ENCODE measurements at regions not wholly inside any gene's neighbourhood (a gene's known extent, or its start where the extent isn't known, plus 50 kb on each side); places are given as distances from the start of the nearest gene placed in this dataset.

- Mint-ChIP-seq H3K9me3 (ENCODE audit: unreplicated experiment) (no peaks in the 10 kb centered on the region), H3K36me3 (ENCODE audit: low read depth, unreplicated experiment) (no peaks in the 10 kb centered on the region), H3K27ac (ENCODE audit: unreplicated experiment) (no peak overlapping the region), H3K4me1 (ENCODE audit: unreplicated experiment) (peaks cover 7% of the 10 kb centered on the region), H3K4me3 (ENCODE audit: unreplicated experiment) (no peak overlapping the region), H3K27me3 (ENCODE audit: unreplicated experiment) (no peaks in the 10 kb centered on the region)
- no peak for DNase-seq (ENCODE audit: low spot score)
- TF ChIP-seq CTCF (IDR thresholded peaks at IDR 0.05; ENCODE audit: unreplicated experiment), result no peak
Measured at GRCh38 chr4:36467670-36468069, 186.3 kb downstream of the DTHD1 start.

- Mint-ChIP-seq H3K36me3 (ENCODE audit: low read depth, unreplicated experiment) (no peaks in the 10 kb centered on the region), H3K27me3 (ENCODE audit: unreplicated experiment) (no peaks in the 10 kb centered on the region), H3K9me3 (ENCODE audit: unreplicated experiment) (no peaks in the 10 kb centered on the region), H3K4me1 (ENCODE audit: unreplicated experiment) (peaks cover 11% of the 10 kb centered on the region), H3K27ac (ENCODE audit: unreplicated experiment) (no peak overlapping the region), H3K4me3 (ENCODE audit: unreplicated experiment) (no peak overlapping the region)
- no peak for TF ChIP-seq CTCF (IDR thresholded peaks at IDR 0.05; ENCODE audit: unreplicated experiment)
- no peak for DNase-seq (ENCODE audit: low spot score)
Measured at GRCh38 chr4:36471903-36472302, 190.5 kb downstream of the DTHD1 start.

GRCh38 chr4:36476135-36476534 lies 194.7 kb downstream of the DTHD1 start:
- peaks cover 10% of the 10 kb centered on the region for H3K4me1 Mint-ChIP-seq (ENCODE audit: unreplicated experiment)
- no peaks in the 10 kb centered on the region for H3K27me3 Mint-ChIP-seq (ENCODE audit: unreplicated experiment)
- H3K27ac Mint-ChIP-seq (ENCODE audit: unreplicated experiment), result no peak overlapping the region
- no peaks in the 10 kb centered on the region for H3K9me3 Mint-ChIP-seq (ENCODE audit: unreplicated experiment)
- no peak for TF ChIP-seq CTCF (IDR thresholded peaks at IDR 0.05; ENCODE audit: unreplicated experiment)
- DNase-seq (ENCODE audit: low spot score), result no peak
- H3K4me3 Mint-ChIP-seq (ENCODE audit: unreplicated experiment), result no peak overlapping the region
- no peaks in the 10 kb centered on the region for H3K36me3 Mint-ChIP-seq (ENCODE audit: low read depth, unreplicated experiment)

- DNase-seq (ENCODE audit: low spot score), result no peak
- Mint-ChIP-seq H3K4me3 (ENCODE audit: unreplicated experiment) (no peak overlapping the region), H3K27ac (ENCODE audit: unreplicated experiment) (no peak overlapping the region), H3K9me3 (ENCODE audit: unreplicated experiment) (no peaks in the 10 kb centered on the region), H3K36me3 (ENCODE audit: low read depth, unreplicated experiment) (no peaks in the 10 kb centered on the region), H3K27me3 (ENCODE audit: unreplicated experiment) (no peaks in the 10 kb centered on the region), H3K4me1 (ENCODE audit: unreplicated experiment) (peaks cover 10% of the 10 kb centered on the region)
- no peak for TF ChIP-seq CTCF (IDR thresholded peaks at IDR 0.05; ENCODE audit: unreplicated experiment)
Measured at GRCh38 chr4:36477861-36478260, 196.4 kb downstream of the DTHD1 start.

GRCh38 chr4:36485885-36486284 lies 204.5 kb downstream of the DTHD1 start:
- no peaks in the 10 kb centered on the region for H3K4me1 Mint-ChIP-seq (ENCODE audit: unreplicated experiment)
- no peaks in the 10 kb centered on the region for H3K36me3 Mint-ChIP-seq (ENCODE audit: low read depth, unreplicated experiment)
- H3K9me3 Mint-ChIP-seq (ENCODE audit: unreplicated experiment), result no peaks in the 10 kb centered on the region
- no peak for TF ChIP-seq CTCF (IDR thresholded peaks at IDR 0.05; ENCODE audit: unreplicated experiment)
- no peak overlapping the region for H3K27ac Mint-ChIP-seq (ENCODE audit: unreplicated experiment)
- H3K4me3 Mint-ChIP-seq (ENCODE audit: unreplicated experiment), result no peak overlapping the region
- DNase-seq (ENCODE audit: low spot score), result no peak
- H3K27me3 Mint-ChIP-seq (ENCODE audit: unreplicated experiment), result no peaks in the 10 kb centered on the region
